GM12892 (cell line): ENCODE measurements at regions not wholly inside any gene's neighbourhood (a gene's known extent, or its start where the extent isn't known, plus 50 kb on each side); places are given as distances from the start of the nearest gene placed in this dataset.

Experiments
- POLR2A ChIP-seq: IDR thresholded peaks from 2 replicates; pipeline ENCODE4 v1.6.1; 2011; ENCODE audit warnings: low read depth, low read length, control low read depth
- POLR2AphosphoS5 ChIP-seq: IDR thresholded peaks from 2 replicates; pipeline ENCODE4 v1.6.1; 2011; ENCODE audit warnings: low read depth, low read length, control low read depth
- TAF1 ChIP-seq: IDR thresholded peaks from 2 replicates; pipeline ENCODE4 v1.6.1; 2011; ENCODE audit warnings: low read depth, mild to moderate bottlenecking, control low read depth, low read length, borderline replicate concordance

DNA sequence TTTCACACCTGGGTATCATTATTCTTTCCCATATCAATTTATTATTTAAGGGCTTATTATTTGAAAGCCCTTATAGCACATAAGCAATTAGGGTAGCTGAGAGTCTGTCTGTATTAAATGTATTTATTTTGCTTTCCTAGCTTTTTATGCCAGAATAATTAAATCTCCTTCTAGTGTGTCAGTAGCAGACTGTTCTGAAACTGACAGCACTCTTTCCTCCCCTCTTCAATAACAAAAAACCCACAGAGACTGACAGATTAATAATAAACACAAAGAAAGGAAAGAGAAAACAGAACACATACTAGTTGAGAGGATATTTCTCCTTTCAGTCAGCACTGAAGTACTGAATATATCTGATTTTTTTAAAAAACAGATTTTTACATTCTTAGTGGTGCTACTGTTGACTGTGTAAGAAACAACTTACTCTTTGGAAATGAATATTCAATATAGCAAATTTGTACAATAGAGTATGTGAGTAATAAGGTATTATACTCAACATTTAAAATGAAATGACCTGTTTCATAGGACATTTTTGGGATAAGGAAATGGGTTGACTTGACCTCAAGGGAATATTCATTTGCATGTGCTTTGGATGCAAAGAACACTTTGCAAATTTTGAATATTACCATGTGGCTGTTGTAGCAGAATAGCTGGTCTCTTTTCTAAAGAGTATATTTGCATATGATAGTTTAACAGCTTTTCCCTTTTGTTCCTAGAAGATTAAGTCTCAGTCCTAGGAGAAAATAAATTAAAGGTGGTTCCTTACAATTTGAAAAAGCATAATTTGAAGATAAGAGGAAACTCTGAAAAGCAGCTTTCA is 208.3 kb downstream of the SPATA31D1 start:
- no peak for TF ChIP-seq POLR2AphosphoS5
- TF ChIP-seq POLR2A: no peak
- TF ChIP-seq TAF1: no peak
